GM12878 (cell line): ENCODE measurements at regions not wholly inside any gene's neighbourhood (a gene's known extent, or its start where the extent isn't known, plus 50 kb on each side); places are given as distances from the start of the nearest gene placed in this dataset.

Source experiments
- ATAC-seq: fragments of 200-7000 bp; cut with Tn5 transposase; 3 replicates; pipeline ENCODE4 v1.9.1; 2020; ENCODE audit warnings: mild to moderate bottlenecking, moderate library complexity
- BruUV-seq: library from RNA; stranded (reverse); fragments of 400-500 nt; replicated peaks from 2 replicates; lab custom pipeline; 2021; lab: Mats Ljungman, UMichigan
- CTCF ChIA-PET: fragments of 300-600 bp; sonication (Branson Sonifier 250); formaldehyde crosslinking; extraction: SDS; loops from one replicate; lab custom pipeline; 2021; ENCODE audit warnings: inconsistent platforms; lab: Yijun Ruan, JAX
- POLR2A ChIA-PET: fragments of 350-600 bp; formaldehyde crosslinking; extraction: SDS; loops from one replicate; lab custom pipeline; 2021; ENCODE audit warnings: inconsistent platforms; lab: Charles Lee
- RAD21 ChIA-PET: fragments of 300-600 bp; sonication (Branson Sonifier 250); formaldehyde crosslinking; loops from one replicate; lab custom pipeline; 2023; ENCODE audit warnings: antibody characterized with exemption; ENCODE audit not compliant: unreplicated experiment; lab: Charles Lee
- SMC1A ChIA-PET: fragments of 300-600 bp; sonication (Branson Sonifier 250); formaldehyde crosslinking; loops from one replicate; lab custom pipeline; 2023; ENCODE audit not compliant: unreplicated experiment, uncharacterized antibody; lab: Charles Lee
- DNase-seq: peaks from one replicate; pipeline ENCODE4 v3.0.0-alpha.2; 2011; ENCODE audit warnings: low read depth, low spot score
- FAIRE-seq: peaks from 3 replicates; lab custom pipeline; 2011; peaks lifted over from hg19 to GRCh38; lab: Jason Lieb, UNC
- H2AFZ ChIP-seq: 2 replicates; pipeline ENCODE4 v1.6.0; 2011; ENCODE audit warnings: low read depth, low read length, control low read depth; ENCODE audit not compliant: control insufficient read depth
- H3K27ac ChIP-seq: 2 replicates; pipeline ENCODE4 v1.5.1; 2011; ENCODE audit warnings: control low read depth; ENCODE audit not compliant: control insufficient read depth, insufficient read depth
- H3K27me3 ChIP-seq, 2 experiments: replicated peaks in 1 of 2; 2 replicates each; pipeline versions ENCODE4 v1.6.0 to v1.6.1; 2011; ENCODE audit warnings: low read length in 1 of 2; ENCODE audit not compliant: control insufficient read depth in 2 of 2, insufficient read depth in 2 of 2
- H3K36me3 ChIP-seq, 2 experiments: 2 replicates each; pipeline ENCODE4 v1.5.1; 2011; ENCODE audit warnings: low read length in 1 of 2; ENCODE audit not compliant: control insufficient read depth in 2 of 2, insufficient read depth in 2 of 2
- H3K4me1 ChIP-seq: 2 replicates; pipeline ENCODE4 v1.6.1; 2011; ENCODE audit warnings: mild to moderate bottlenecking, low read length, moderate library complexity, mixed read lengths; ENCODE audit not compliant: control insufficient read depth, insufficient read depth
- H3K4me2 ChIP-seq: 2 replicates; pipeline ENCODE4 v1.6.0; 2011; ENCODE audit warnings: control low read depth; ENCODE audit not compliant: control insufficient read depth, insufficient read depth
- H3K4me3 ChIP-seq: fragments of 200-600 bp; sonication (generic); 2 replicates; pipeline ENCODE4 v1.5.1; 2016
- H3K79me2 ChIP-seq: 2 replicates; pipeline ENCODE4 v1.6.0; 2011; ENCODE audit warnings: low read length; ENCODE audit not compliant: control insufficient read depth, insufficient read depth
- H3K9ac ChIP-seq: 2 replicates; pipeline ENCODE4 v1.8.0; 2011; ENCODE audit warnings: low read length, control low read depth, mixed read lengths; ENCODE audit not compliant: control insufficient read depth, insufficient read depth
- H3K9me3 ChIP-seq: replicated peaks from 3 replicates; pipeline ENCODE4 v1.5.1; 2011; ENCODE audit warnings: mild to moderate bottlenecking, low read length; ENCODE audit not compliant: control insufficient read depth, insufficient read depth
- H4K20me1 ChIP-seq: 2 replicates; pipeline ENCODE4 v1.6.0; 2011; ENCODE audit not compliant: control insufficient read depth, insufficient read depth
- ZBTB40 ChIP-seq: fragments of 450-650 bp; IDR thresholded peaks from 2 replicates; pipeline ENCODE4 v1.6.1; 2016; ENCODE audit warnings: mild to moderate bottlenecking, moderate library complexity, borderline replicate concordance
- ZNF274 ChIP-seq: IDR thresholded peaks from one replicate; pipeline ENCODE4 v1.8.0; 2011; ENCODE audit not compliant: insufficient read length, insufficient read depth
- WGBS: methylation state at CpG from one replicate; pipeline ENCODE4 v1.1.6; 2016; ENCODE audit warnings: low lambda C conversion rate; ENCODE audit not compliant: insufficient replicate concordance, insufficient coverage; ENCODE audit errors: missing lambda C conversion rate; 5-methylcytosine and 5-hydroxymethylcytosine counted together
- in situ Hi-C: fragments of 300-500 bp; cut with MboI; formaldehyde crosslinking; loops from 9 replicates; pipeline ENCODE4 v1.14.3; 2018; ENCODE audit warnings: mixed read lengths
- intact Hi-C: fragments of 100-400 bp; cut with micrococcal nuclease; formaldehyde crosslinking; loops from one replicate; pipeline ENCODE4 v1.14.2; 2022; ENCODE audit not compliant: unreplicated experiment

- ChIA-PET CTCF (no interaction called here), POLR2A (no interaction called here)
- no peak for TF ChIP-seq ZBTB40
- no peak for TF ChIP-seq ZNF274
Measured at GRCh38 chr12:89259821-89260220, 92.5 kb downstream of the DUSP6 start.

More at GRCh38 chr12:89259821-89260220, 92.5 kb downstream of the DUSP6 start:
- Histone ChIP-seq H3K4me2 (no peak overlapping the region), H3K9ac (no peak overlapping the region), H3K4me1 (no peaks in the 10 kb centered on the region), H3K4me3 (no peak overlapping the region), H3K79me2 (no peaks in the 10 kb centered on the region), H3K27me3 (no peaks in the 10 kb centered on the region; a peak in 1 of 4 replicates), H3K36me3 (no peaks in the 10 kb centered on the region), H4K20me1 (no peaks in the 10 kb centered on the region), H3K27ac (no peak overlapping the region), H2AFZ (no peak overlapping the region), H3K9me3 (no peaks in the 10 kb centered on the region)
- ChIA-PET SMC1A (no interaction called here), RAD21 (no interaction called here)
- 28% methylated on average over 3 of the region's 3 CpGs for WGBS
- in situ Hi-C loops (no loop called here), intact Hi-C loops (no loop called here)
- DNase-seq (no peak), ATAC-seq (no peak), FAIRE-seq (no peak)
- no TSS peak for BruUV-seq
